Sigmoid colon (tissue), 4 donors: ENCODE measurements at regions not wholly inside any gene's neighbourhood (a gene's known extent, or its start where the extent isn't known, plus 50 kb on each side); places are given as distances from the start of the nearest gene placed in this dataset.

ENCODE experiments used
- CTCF ChIP-seq, 4 experiments: fragments of 450-650 bp in 3 of 4; fragments of 200-600 bp in 1 of 4; IDR thresholded peaks; one replicate each; pipeline ENCODE4 v1.5.1; 2016 to 2019; ENCODE audit warnings: antibody characterized with exemption in 4 of 4, mild to moderate bottlenecking in 3 of 4, moderate library complexity in 2 of 4
- POLR2A ChIP-seq, 2 donors: fragments of 450-650 bp; IDR thresholded peaks; one replicate each; pipeline ENCODE4 v1.6.1; 2016; ENCODE audit warnings: antibody characterized with exemption in 2 of 2, mild to moderate bottlenecking in 2 of 2, moderate library complexity in 2 of 2
- POLR2AphosphoS5 ChIP-seq, 4 donors: sonication (generic); formaldehyde crosslinking; IDR thresholded peaks; one replicate each; pipeline ENCODE4 v1.6.1; 2017; ENCODE audit warnings: antibody characterized with exemption in 4 of 4

- TF ChIP-seq POLR2A (IDR thresholded peaks at IDR 0.05) (no peak), CTCF (IDR thresholded peaks at IDR 0.05) (no peak), POLR2AphosphoS5 (IDR thresholded peaks at IDR 0.05) (no peak)
Measured at GRCh38 chr2:35067420-35067819, 1288.2 kb upstream of the CRIM1 start.
